Calu3 (cell line): ENCODE measurements at regions not wholly inside any gene's neighbourhood (a gene's known extent, or its start where the extent isn't known, plus 50 kb on each side); places are given as distances from the start of the nearest gene placed in this dataset.

ENCODE experiments used
- BruUV-seq: library from RNA; stranded (reverse); fragments of 400-500 nt; replicated peaks from 2 replicates; lab custom pipeline; 2021; lab: Mats Ljungman, UMichigan
- CTCF ChIA-PET: fragments of 300-600 bp; sonication (Branson Sonifier 250); formaldehyde crosslinking; loops from one replicate; lab custom pipeline; 2022; ENCODE audit warnings: antibody characterized with exemption; lab: Charles Lee
- DNase-seq: peaks from one replicate; pipeline ENCODE4 v3.0.0; 2022
- H3K27ac Mint-ChIP-seq: one replicate; pipeline ENCODE4 v1.8.0; 2022; ENCODE audit warnings: mixed read lengths; ENCODE audit not compliant: unreplicated experiment
- H3K27me3 Mint-ChIP-seq: one replicate; pipeline ENCODE4 v1.8.0; 2022; ENCODE audit warnings: mixed read lengths; ENCODE audit not compliant: unreplicated experiment
- H3K36me3 Mint-ChIP-seq: one replicate; pipeline ENCODE4 v1.8.0; 2022; ENCODE audit warnings: mild to moderate bottlenecking, moderate library complexity, mixed read lengths; ENCODE audit not compliant: insufficient read depth, unreplicated experiment
- H3K4me1 Mint-ChIP-seq: one replicate; pipeline ENCODE4 v1.8.0; 2022; ENCODE audit warnings: mild to moderate bottlenecking, low read depth, mixed read lengths; ENCODE audit not compliant: unreplicated experiment
- H3K4me3 Mint-ChIP-seq: one replicate; pipeline ENCODE4 v1.8.0; 2022; ENCODE audit warnings: mild to moderate bottlenecking, low read depth, moderate library complexity, mixed read lengths; ENCODE audit not compliant: unreplicated experiment
- H3K9me3 Mint-ChIP-seq: one replicate; pipeline ENCODE4 v1.8.0; 2022; ENCODE audit warnings: low read depth, mixed read lengths; ENCODE audit not compliant: unreplicated experiment
- intact Hi-C: fragments of 100-400 bp; cut with micrococcal nuclease; formaldehyde crosslinking; loops from one replicate; pipeline ENCODE4 v1.10.0; 2022; ENCODE audit not compliant: unreplicated experiment
- TF ChIP-seq, protein P1 (sequence below): fragments of 200-600 bp; IDR thresholded peaks from one replicate; pipeline ENCODE4 v1.8.0; 2022; ENCODE audit warnings: antibody characterized with exemption; ENCODE audit not compliant: unreplicated experiment

DNA sequence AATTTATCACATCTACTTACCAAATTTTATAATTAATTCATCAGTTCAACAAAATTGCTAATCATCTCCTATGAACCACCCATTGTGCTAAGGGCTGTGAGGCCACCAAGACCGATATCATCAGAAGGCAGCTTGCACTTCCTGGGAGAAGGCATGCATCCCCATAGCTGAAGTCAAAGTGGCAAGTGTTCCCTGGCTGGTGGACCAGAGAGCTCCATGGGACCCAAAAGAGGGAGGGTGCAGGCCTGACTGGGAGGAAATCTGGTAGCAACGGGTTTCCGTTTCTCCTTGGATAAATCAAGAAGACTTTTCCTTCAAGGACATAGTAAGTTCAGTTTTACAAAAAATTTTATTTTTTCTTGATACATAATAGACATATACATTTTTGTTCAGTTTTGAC, 325.2 kb downstream of the FGF9 start:
- peaks cover 12% of the 10 kb centered on the region for H3K27me3 Mint-ChIP-seq
- intact Hi-C loops = no loop called here
- H3K4me1 Mint-ChIP-seq = no peaks in the 10 kb centered on the region
- BruUV-seq = no TSS peak
- DNase-seq = no peak
- no peak overlapping the region for H3K4me3 Mint-ChIP-seq
- CTCF ChIA-PET = no interaction called here
- no peak overlapping the region for H3K27ac Mint-ChIP-seq
- H3K36me3 Mint-ChIP-seq = no peaks in the 10 kb centered on the region
- no peaks in the 10 kb centered on the region for H3K9me3 Mint-ChIP-seq
- TF ChIP-seq, protein P1, sequence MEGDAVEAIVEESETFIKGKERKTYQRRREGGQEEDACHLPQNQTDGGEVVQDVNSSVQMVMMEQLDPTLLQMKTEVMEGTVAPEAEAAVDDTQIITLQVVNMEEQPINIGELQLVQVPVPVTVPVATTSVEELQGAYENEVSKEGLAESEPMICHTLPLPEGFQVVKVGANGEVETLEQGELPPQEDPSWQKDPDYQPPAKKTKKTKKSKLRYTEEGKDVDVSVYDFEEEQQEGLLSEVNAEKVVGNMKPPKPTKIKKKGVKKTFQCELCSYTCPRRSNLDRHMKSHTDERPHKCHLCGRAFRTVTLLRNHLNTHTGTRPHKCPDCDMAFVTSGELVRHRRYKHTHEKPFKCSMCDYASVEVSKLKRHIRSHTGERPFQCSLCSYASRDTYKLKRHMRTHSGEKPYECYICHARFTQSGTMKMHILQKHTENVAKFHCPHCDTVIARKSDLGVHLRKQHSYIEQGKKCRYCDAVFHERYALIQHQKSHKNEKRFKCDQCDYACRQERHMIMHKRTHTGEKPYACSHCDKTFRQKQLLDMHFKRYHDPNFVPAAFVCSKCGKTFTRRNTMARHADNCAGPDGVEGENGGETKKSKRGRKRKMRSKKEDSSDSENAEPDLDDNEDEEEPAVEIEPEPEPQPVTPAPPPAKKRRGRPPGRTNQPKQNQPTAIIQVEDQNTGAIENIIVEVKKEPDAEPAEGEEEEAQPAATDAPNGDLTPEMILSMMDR = no peak

DNA sequence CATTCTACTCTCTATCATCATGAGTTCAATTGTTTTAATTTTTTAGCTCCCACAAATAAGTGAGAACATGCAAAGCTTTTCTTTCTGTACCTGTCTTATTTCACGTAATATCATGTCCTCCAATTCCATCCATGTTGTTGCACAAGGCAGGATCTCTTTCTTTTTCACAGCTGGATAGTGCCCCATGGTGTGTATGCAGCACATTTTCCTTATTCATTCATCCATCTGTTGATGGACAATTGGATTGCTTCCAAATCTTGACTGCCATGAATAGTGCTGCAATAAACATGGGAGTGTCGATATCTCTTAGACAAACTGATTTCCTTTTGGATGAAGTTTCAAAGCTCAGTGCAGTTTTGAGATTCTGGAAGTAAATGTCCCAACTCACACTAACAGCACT, 326.9 kb downstream of the FGF9 start:
- Mint-ChIP-seq H3K27ac (no peak overlapping the region), H3K9me3 (no peaks in the 10 kb centered on the region), H3K4me3 (no peak overlapping the region), H3K27me3 (peaks cover 12% of the 10 kb centered on the region), H3K36me3 (no peaks in the 10 kb centered on the region), H3K4me1 (no peaks in the 10 kb centered on the region)
- no TSS peak for BruUV-seq
- TF ChIP-seq, protein P1 = no peak
- DNase-seq = no peak
- CTCF ChIA-PET = no interaction called here
- intact Hi-C loops = no loop called here

DNA sequence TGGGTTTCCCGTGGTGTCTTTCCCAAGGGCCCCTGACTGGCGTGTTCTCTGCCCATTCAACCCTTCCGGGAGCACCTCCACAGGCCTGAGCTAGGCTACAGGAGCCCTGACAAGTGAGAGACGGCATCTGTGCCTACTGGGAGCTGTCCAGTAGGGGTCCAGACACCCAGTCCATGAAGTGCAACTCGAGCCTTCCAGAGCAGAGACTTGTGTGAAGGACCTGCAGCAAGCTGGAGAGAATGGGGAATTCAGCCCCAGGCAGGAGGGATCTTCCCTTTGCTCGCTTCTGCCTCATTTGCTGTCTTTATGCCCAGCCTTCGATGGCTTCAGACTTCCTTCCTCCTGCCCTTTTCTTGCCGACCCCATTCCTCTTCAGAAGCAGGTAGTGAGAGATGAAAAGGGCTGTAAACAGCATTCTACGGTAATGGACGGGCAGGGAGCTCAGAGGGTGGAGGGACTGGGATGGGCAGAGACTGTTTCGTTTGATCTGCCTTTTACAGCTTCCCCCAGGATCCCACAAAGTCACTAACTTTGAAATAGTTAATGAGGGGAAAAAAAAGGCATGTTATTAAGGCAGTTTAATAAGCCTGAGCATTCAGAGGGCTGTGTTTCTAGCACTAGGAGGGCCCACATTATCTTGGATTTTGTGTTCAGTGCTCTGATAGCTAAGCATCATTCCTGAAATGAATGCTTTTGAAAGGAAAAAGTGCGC, 327.6 kb downstream of the FGF9 start:
- Mint-ChIP-seq H3K27ac (no peak overlapping the region), H3K4me1 (no peaks in the 10 kb centered on the region), H3K27me3 (peaks cover 12% of the 10 kb centered on the region), H3K36me3 (no peaks in the 10 kb centered on the region), H3K9me3 (no peaks in the 10 kb centered on the region), H3K4me3 (no peak overlapping the region)
- BruUV-seq = no TSS peak
- intact Hi-C loops = no loop called here
- TF ChIP-seq, protein P1 = no peak
- DNase-seq = no peak
- CTCF ChIA-PET = no interaction called here

DNA sequence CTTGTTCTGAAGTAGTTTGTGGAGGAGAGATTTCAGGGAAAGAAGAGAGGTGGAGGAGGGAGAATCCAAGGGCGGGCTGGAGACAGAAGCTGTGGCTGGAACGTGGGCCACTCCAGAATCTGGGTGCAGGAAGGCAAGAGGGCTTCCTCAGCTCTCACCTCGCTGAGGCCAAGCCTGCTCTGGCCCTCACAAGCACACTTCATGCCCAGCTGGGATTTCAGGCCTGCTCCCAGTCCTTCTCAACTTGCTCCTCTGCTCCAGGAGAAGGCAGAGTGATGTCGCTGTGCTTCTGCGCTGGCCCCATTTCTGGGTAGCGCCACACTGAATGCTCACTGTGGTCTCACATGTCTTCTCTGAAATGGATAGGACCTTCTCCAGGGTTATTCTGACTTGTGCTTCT, 328.8 kb downstream of the FGF9 start:
- H3K36me3 Mint-ChIP-seq = no peaks in the 10 kb centered on the region
- BruUV-seq = no TSS peak
- H3K9me3 Mint-ChIP-seq = no peaks in the 10 kb centered on the region
- TF ChIP-seq, protein P1 = no peak
- CTCF ChIA-PET = no interaction called here
- no peak for DNase-seq
- no peaks in the 10 kb centered on the region for H3K4me1 Mint-ChIP-seq
- H3K27ac Mint-ChIP-seq = no peak overlapping the region
- H3K4me3 Mint-ChIP-seq = no peak overlapping the region
- H3K27me3 Mint-ChIP-seq = peaks cover 12% of the 10 kb centered on the region
- intact Hi-C loops = no loop called here
